MM.1S (cell line): ENCODE measurements at regions not wholly inside any gene's neighbourhood (a gene's known extent, or its start where the extent isn't known, plus 50 kb on each side); places are given as distances from the start of the nearest gene placed in this dataset.

Source experiments
- CTCF ChIP-seq: fragments of 300-600 bp; sonication (generic); IDR thresholded peaks from 2 replicates; pipeline ENCODE4 v1.5.1; 2016; ENCODE audit warnings: antibody characterized with exemption, low read length, mixed read lengths
- EZH2 ChIP-seq: fragments of 300-600 bp; sonication (generic); optimal IDR thresholded peaks from 2 replicates; pipeline ENCODE3; 2017; ENCODE audit warnings: low read depth, mild to moderate bottlenecking, antibody characterized with exemption, low read length, mixed read lengths
- EZH2phosphoT487 ChIP-seq: fragments of 300-600 bp; sonication (generic); IDR thresholded peaks from 2 replicates; pipeline ENCODE4 v1.6.1; 2018; ENCODE audit warnings: antibody characterized with exemption, low read length

GRCh38 chr5:106797996-106798395 lies 872.7 kb downstream of the EFNA5 start:
- no peak for TF ChIP-seq CTCF
- TF ChIP-seq EZH2, result no peak
- TF ChIP-seq EZH2phosphoT487, result no peak
